IMR-90 (cell line): ENCODE measurements at regions not wholly inside any gene's neighbourhood (a gene's known extent, or its start where the extent isn't known, plus 50 kb on each side); places are given as distances from the start of the nearest gene placed in this dataset.

Source experiments
- ATAC-seq: fragments of 200-7000 bp; cut with Tn5 transposase; 2 replicates; pipeline ENCODE4 v1.9.1; 2020; ENCODE audit warnings: low read depth, mild to moderate bottlenecking, moderate library complexity
- BruUV-seq: library from RNA; stranded (reverse); fragments of 400-500 nt; replicated peaks from 2 replicates; lab custom pipeline; 2021; lab: Mats Ljungman, UMichigan
- CTCF ChIA-PET: fragments of 300-600 bp; formaldehyde crosslinking; extraction: SDS; loops from one replicate; lab custom pipeline; 2021; ENCODE audit warnings: antibody characterized with exemption; lab: Yijun Ruan, JAX
- POLR2A ChIA-PET: fragments of 300-600 bp; sonication (Branson Sonifier 250); formaldehyde crosslinking; loops from one replicate; lab custom pipeline; 2022; ENCODE audit warnings: antibody characterized with exemption; ENCODE audit not compliant: unreplicated experiment; lab: Charles Lee
- DNase-seq: peaks from one replicate; pipeline ENCODE4 v3.0.0; 2013
- H2AFZ ChIP-seq: replicated peaks from 2 replicates; pipeline ENCODE3; 2013; ENCODE audit warnings: low read length, mild to moderate bottlenecking; ENCODE audit not compliant: poor library complexity
- H2AK5ac ChIP-seq: 2 replicates; pipeline ENCODE4 v1.6.1; 2013; ENCODE audit warnings: low read depth, low read length, inconsistent platforms
- H2AK9ac ChIP-seq: replicated peaks from 2 replicates; pipeline ENCODE3; 2013; ENCODE audit warnings: mild to moderate bottlenecking, low read depth, low read length, moderate library complexity; ENCODE audit not compliant: poor library complexity
- H2BK120ac ChIP-seq: 2 replicates; pipeline ENCODE4 v1.6.1; 2013; ENCODE audit warnings: low read depth, low read length, inconsistent platforms
- H2BK15ac ChIP-seq: 3 replicates; pipeline ENCODE4 v1.6.1; 2013; ENCODE audit warnings: low read depth, low read length, inconsistent platforms
- H2BK20ac ChIP-seq: 2 replicates; pipeline ENCODE4 v1.6.1; 2013; ENCODE audit warnings: low read depth, mild to moderate bottlenecking, inconsistent platforms, low read length, moderate library complexity
- H2BK5ac ChIP-seq: 2 replicates; pipeline ENCODE4 v1.6.1; 2013; ENCODE audit warnings: mild to moderate bottlenecking, low read depth, low read length, inconsistent platforms; ENCODE audit not compliant: poor library complexity, severe bottlenecking
- H3K14ac ChIP-seq: replicated peaks from 2 replicates; pipeline ENCODE4 v1.6.1; 2013; ENCODE audit warnings: low read depth, low read length, inconsistent platforms
- H3K18ac ChIP-seq: 2 replicates; pipeline ENCODE4 v1.6.1; 2013; ENCODE audit warnings: low read depth, low read length, control low read depth
- H3K23ac ChIP-seq: 2 replicates; pipeline ENCODE4 v1.6.1; 2013; ENCODE audit warnings: low read depth, low read length, inconsistent platforms
- H3K27ac ChIP-seq: 2 replicates; pipeline ENCODE4 v1.5.1; 2013; ENCODE audit warnings: mild to moderate bottlenecking, control low read depth, low read length; ENCODE audit not compliant: insufficient read depth
- H3K27me3 ChIP-seq: 2 replicates; pipeline ENCODE4 v1.6.1; 2013; ENCODE audit warnings: low read length; ENCODE audit not compliant: control insufficient read depth, insufficient read depth
- H3K36me3 ChIP-seq: 2 replicates; pipeline ENCODE4 v1.6.1; 2013; ENCODE audit warnings: low read length, mixed read lengths; ENCODE audit not compliant: control insufficient read depth, insufficient read depth
- H3K4ac ChIP-seq: 2 replicates; pipeline ENCODE4 v1.6.1; 2013; ENCODE audit warnings: low read depth, low read length, inconsistent platforms
- H3K4me1 ChIP-seq: 2 replicates; pipeline ENCODE4 v1.6.1; 2013; ENCODE audit warnings: low read length, mixed read lengths; ENCODE audit not compliant: control insufficient read depth, insufficient read depth
- H3K4me2 ChIP-seq: 2 replicates; pipeline ENCODE4 v1.6.1; 2013; ENCODE audit warnings: low read depth, mild to moderate bottlenecking, control low read depth, low read length, moderate library complexity
- H3K4me3 ChIP-seq: 2 replicates; pipeline ENCODE4 v1.5.1; 2013; ENCODE audit warnings: low read depth, mild to moderate bottlenecking, control low read depth, low read length, moderate library complexity; ENCODE audit not compliant: insufficient read depth
- H3K56ac ChIP-seq: 2 replicates; pipeline ENCODE4 v1.6.1; 2013; ENCODE audit warnings: low read length, inconsistent platforms; ENCODE audit not compliant: insufficient read depth; ENCODE audit errors: extremely low read depth
- H3K79me1 ChIP-seq, 2 experiments: 2 replicates each; pipeline ENCODE4 v1.6.1; 2013; ENCODE audit warnings: low read length in 2 of 2, inconsistent platforms in 1 of 2, low read depth in 1 of 2
- H3K9ac ChIP-seq: 2 replicates; pipeline ENCODE4 v1.6.1; 2013; ENCODE audit warnings: low read depth, low read length, control low read depth
- H3K9me1 ChIP-seq: 2 replicates; pipeline ENCODE4 v1.6.1; 2013; ENCODE audit warnings: low read length, inconsistent platforms; ENCODE audit not compliant: insufficient read depth
- H3K9me3 ChIP-seq: 2 replicates; pipeline ENCODE4 v1.6.1; 2013; ENCODE audit warnings: low read length; ENCODE audit not compliant: control insufficient read depth, insufficient read depth
- H4K20me1 ChIP-seq: 2 replicates; pipeline ENCODE4 v1.6.1; 2013; ENCODE audit warnings: low read length, inconsistent platforms; ENCODE audit not compliant: insufficient read depth
- H4K5ac ChIP-seq: 2 replicates; pipeline ENCODE4 v1.6.1; 2013; ENCODE audit warnings: mild to moderate bottlenecking, low read depth, low read length, control low read depth
- H4K8ac ChIP-seq, 2 experiments: 2 replicates each; pipeline ENCODE4 v1.6.1; 2013; ENCODE audit warnings: low read depth in 2 of 2, low read length in 2 of 2, control low read depth in 1 of 2, inconsistent platforms in 1 of 2
- H4K91ac ChIP-seq: 2 replicates; pipeline ENCODE4 v1.6.1; 2013; ENCODE audit warnings: low read depth, low read length, inconsistent platforms; ENCODE audit not compliant: insufficient read depth
- CEBPB ChIP-seq: IDR thresholded peaks from 2 replicates; pipeline ENCODE4 v1.6.1; 2012; ENCODE audit warnings: low read depth, low read length, improper control_type of control experiment
- ELK1 ChIP-seq: fragments of 150-350 bp; IDR thresholded peaks from 2 replicates; pipeline ENCODE4 v1.6.1; 2016; ENCODE audit warnings: low read depth, mild to moderate bottlenecking, low read length, moderate library complexity, borderline replicate concordance
- FOS ChIP-seq: fragments of 150-350 bp; IDR thresholded peaks from 2 replicates; pipeline ENCODE4 v1.6.1; 2016; ENCODE audit warnings: low read depth, low read length
- MAZ ChIP-seq: IDR thresholded peaks from 2 replicates; pipeline ENCODE4 v1.6.1; 2012; ENCODE audit warnings: low read depth, mild to moderate bottlenecking, low read length, improper control_type of control experiment, moderate library complexity, borderline replicate concordance
- NFE2L2 ChIP-seq: fragments of 150-350 bp; IDR thresholded peaks from 2 replicates; pipeline ENCODE4 v1.6.1; 2016; ENCODE audit warnings: low read depth, mild to moderate bottlenecking, low read length
- POLR2A ChIP-seq: IDR thresholded peaks from 2 replicates; pipeline ENCODE4 v1.6.1; 2012; ENCODE audit warnings: mild to moderate bottlenecking, low read depth, low read length
- RCOR1 ChIP-seq: IDR thresholded peaks from 2 replicates; pipeline ENCODE4 v1.6.1; 2012; ENCODE audit warnings: mild to moderate bottlenecking, low read length, improper control_type of control experiment; ENCODE audit not compliant: insufficient replicate concordance
- USF2 ChIP-seq: fragments of 150-350 bp; IDR thresholded peaks from 2 replicates; pipeline ENCODE4 v1.6.1; 2017; ENCODE audit warnings: mild to moderate bottlenecking, antibody characterized with exemption, low read length, low read depth
- WGBS, 2 experiments: methylation state at CpG; one replicate each; pipeline versions ENCODE4 v1.1.5 to v1.1.7; 2013; ENCODE audit warnings: missing lambda C conversion rate in 2 of 2; ENCODE audit not compliant: insufficient read length in 1 of 2; ENCODE audit errors: extremely low coverage in 2 of 2; 5-methylcytosine and 5-hydroxymethylcytosine counted together
- dilution Hi-C: fragments of 300-500 bp; cut with HindIII; formaldehyde crosslinking; loops from one replicate; pipeline ENCODE4 v1.14.3; 2018; ENCODE audit warnings: low sequenced_read_pairs; ENCODE audit not compliant: unreplicated experiment
- in situ Hi-C: fragments of 300-500 bp; cut with MboI; formaldehyde crosslinking; loops from 3 replicates; pipeline ENCODE4 v1.14.3; 2019; ENCODE audit warnings: low sequenced_read_pairs, inconsistent platforms, mixed read lengths
- intact Hi-C: fragments of 100-400 bp; cut with micrococcal nuclease; formaldehyde crosslinking; loops from 2 replicates; pipeline ENCODE4 v1.10.0; 2022

- peak overlapping the region; percentile 24 for H3K27ac ChIP-seq
- H2BK120ac ChIP-seq = peak overlapping the region; percentile 71
- peak overlapping the region; percentile 42; the same call in 1 of the 2 replicates for H3K4ac ChIP-seq
- no peak overlapping the region for H3K23ac ChIP-seq
- intact Hi-C loops = no loop called here
- no CpG with 5 or more reads among the region's 1 CpG for WGBS, 2 experiments
- peaks cover 4% of the 10 kb centered on the region for H3K9me3 ChIP-seq
- no peaks in the 10 kb centered on the region for H3K27me3 ChIP-seq
- H2AK5ac ChIP-seq = 0 out of 2 replicates have a peak overlapping the region, but pooled peaks have one; percentile 21
- peak overlapping the region; percentile 4; the same call in 1 of the 2 replicates for H3K4me2 ChIP-seq
- no TSS peak for BruUV-seq
- H2BK15ac ChIP-seq = peak overlapping the region; percentile 44; the same call in 1 of the 3 replicates
- H3K4me1 ChIP-seq = peaks cover 22% of the 10 kb centered on the region
- dilution Hi-C loops = no loop called here
- no peak for TF ChIP-seq USF2
- no peak for TF ChIP-seq FOS
- TF ChIP-seq NFE2L2 = no peak
- no peak for TF ChIP-seq MAZ
- no peak for TF ChIP-seq CEBPB
- TF ChIP-seq POLR2A = no peak
- no peak for TF ChIP-seq RCOR1
- TF ChIP-seq ELK1 = no peak
- H2AK9ac ChIP-seq = no peak overlapping the region
- H3K4me3 ChIP-seq = no peak overlapping the region
- ATAC-seq = no peak
- peak overlapping the region; percentile 76 for H4K91ac ChIP-seq
- no peak overlapping the region; the same call in 1 of the 2 replicates for H3K9ac ChIP-seq
- H3K36me3 ChIP-seq = no peaks in the 10 kb centered on the region
- CTCF ChIA-PET = interaction anchor here (0.8 kb wide), 1 partner anchor 60 kb away, joined by 4 read pairs; no protein-coding TSS in a partner anchor
- in situ Hi-C loops = no loop called here
- peak overlapping the region; percentile 96 for H2BK5ac ChIP-seq
- peak overlapping the region; percentile 66 for H3K56ac ChIP-seq
- POLR2A ChIA-PET = interaction anchor here (0.6 kb wide), 1 partner anchor 273 kb away, joined by 3 read pairs; no protein-coding TSS in a partner anchor
- no peaks in the 10 kb centered on the region for H4K20me1 ChIP-seq
- H3K18ac ChIP-seq = peak overlapping the region; percentile 91; the same call in 1 of the 2 replicates
- peak overlapping the region; percentile 39 to 63 for H4K8ac ChIP-seq
- peak overlapping the region; percentile 74; the same call in 1 of the 2 replicates for H4K5ac ChIP-seq
- peaks cover 4% of the 10 kb centered on the region; the same call in 1 of the 2 replicates for H3K9me1 ChIP-seq
- DNase-seq = no peak
- no peak overlapping the region for H2AFZ ChIP-seq
- H2BK20ac ChIP-seq = peak overlapping the region; percentile 57
- peak overlapping the region; percentile 26; the same call in 1 of the 2 replicates for H3K14ac ChIP-seq
- 0 out of 4 replicates have a peak, but pooled peaks cover 0 to 4% of the 10 kb centered on the region in 2 experiments for H3K79me1 ChIP-seq
These were observed 282.1 kb upstream of the PRDM1 start for GRCh38 chr6:105804000-105804399.
